GM23338 (cell line): ENCODE measurements at regions not wholly inside any gene's neighbourhood (a gene's known extent, or its start where the extent isn't known, plus 50 kb on each side); places are given as distances from the start of the nearest gene placed in this dataset.
A peak's percentile ranks its signal among the peaks of the same experiment; 100 is the strongest.

Experiments
- ATAC-seq: fragments of 200-7000 bp; cut with Tn5 transposase; 3 replicates; pipeline ENCODE4 v1.9.1; 2020
- DNase-seq: peaks from one replicate; pipeline ENCODE4 v3.0.0-alpha.2; 2015; ENCODE audit warnings: low spot score
- H2AFZ ChIP-seq: fragments of 200-600 bp; sonication (generic); 2 replicates; pipeline ENCODE4 v1.8.0; 2016; ENCODE audit warnings: antibody characterized with exemption, mild to moderate bottlenecking, moderate library complexity
- H3F3A ChIP-seq: fragments of 200-600 bp; sonication (generic); replicated peaks from 2 replicates; pipeline ENCODE4 v1.8.0; 2017; ENCODE audit warnings: antibody characterized with exemption, mixed run types, low read depth
- H3K27ac ChIP-seq: fragments of 200-600 bp; sonication (generic); 2 replicates; pipeline ENCODE4 v1.6.1; 2016; ENCODE audit warnings: low read depth
- H3K27me3 ChIP-seq: fragments of 200-600 bp; sonication (generic); 2 replicates; pipeline ENCODE4 v1.8.0; 2016; ENCODE audit warnings: mild to moderate bottlenecking, mixed run types, moderate library complexity; ENCODE audit not compliant: insufficient read depth
- H3K36me3 ChIP-seq: fragments of 200-600 bp; sonication (generic); 2 replicates; pipeline ENCODE4 v1.8.0; 2016; ENCODE audit warnings: mild to moderate bottlenecking; ENCODE audit not compliant: insufficient read depth
- H3K4me1 ChIP-seq: fragments of 200-600 bp; sonication (generic); 2 replicates; pipeline ENCODE4 v1.8.0; 2016; ENCODE audit warnings: mild to moderate bottlenecking, moderate library complexity; ENCODE audit not compliant: insufficient read depth
- H3K4me2 ChIP-seq: fragments of 200-600 bp; sonication (generic); 2 replicates; pipeline ENCODE4 v1.7.1; 2017; ENCODE audit warnings: mixed run types
- H3K4me3 ChIP-seq: fragments of 200-600 bp; sonication (generic); 2 replicates; pipeline ENCODE4 v1.6.1; 2016; ENCODE audit warnings: mixed run types
- H3K79me2 ChIP-seq: fragments of 200-600 bp; sonication (generic); replicated peaks from 2 replicates; pipeline ENCODE4 v1.8.0; 2017; ENCODE audit warnings: mild to moderate bottlenecking; ENCODE audit not compliant: insufficient read depth
- H3K9me2 ChIP-seq: fragments of 200-600 bp; sonication (generic); 2 replicates; pipeline ENCODE4 v1.8.0; 2017; ENCODE audit not compliant: insufficient read depth
- H4K20me1 ChIP-seq: fragments of 200-600 bp; sonication (generic); replicated peaks from 2 replicates; pipeline ENCODE4 v1.8.0; 2017; ENCODE audit warnings: mild to moderate bottlenecking; ENCODE audit not compliant: insufficient read depth
- H3K27ac Mint-ChIP-seq: 2 replicates; pipeline ENCODE4 v1.8.0; 2020; ENCODE audit warnings: inconsistent platforms, mild to moderate bottlenecking, moderate library complexity, mixed read lengths
- H3K27me3 Mint-ChIP-seq: 3 replicates; pipeline ENCODE4 v1.8.0; 2022; ENCODE audit warnings: low read depth, mild to moderate bottlenecking, moderate library complexity, mixed read lengths, inconsistent platforms; ENCODE audit not compliant: insufficient read depth, poor library complexity
- H3K36me3 Mint-ChIP-seq: 3 replicates; pipeline ENCODE4 v1.8.0; 2021; ENCODE audit warnings: low read depth, mild to moderate bottlenecking, inconsistent platforms, moderate library complexity, mixed read lengths
- H3K4me1 Mint-ChIP-seq: 3 replicates; pipeline ENCODE4 v1.8.0; 2020; ENCODE audit warnings: mild to moderate bottlenecking, inconsistent platforms, mixed read lengths
- H3K4me3 Mint-ChIP-seq: 3 replicates; pipeline ENCODE4 v1.8.0; 2021; ENCODE audit warnings: moderate library complexity, mild to moderate bottlenecking, inconsistent platforms, mixed read lengths
- H3K9me3 Mint-ChIP-seq: 3 replicates; pipeline ENCODE4 v1.8.0; 2020; ENCODE audit warnings: moderate library complexity, mild to moderate bottlenecking, inconsistent platforms, mixed read lengths
- CREB1 ChIP-seq: fragments of 250-450 bp; sonication (Bioruptor Pico); IDR thresholded peaks from 2 replicates; pipeline ENCODE4 v1.5.0; 2020; ENCODE audit warnings: low read depth, mild to moderate bottlenecking, moderate library complexity
- CTCF ChIP-seq, 2 experiments: fragments of 200-600 bp in 1 of 2; sonication (generic) in 1 of 2; conservative IDR thresholded peaks; 2 replicates each; pipeline versions ENCODE4 v1.5.1 to v1.6.1; 2016 to 2017; ENCODE audit warnings: antibody characterized with exemption in 2 of 2, low read depth in 2 of 2, mild to moderate bottlenecking in 2 of 2, moderate library complexity in 1 of 2
- JUNB ChIP-seq: IDR thresholded peaks from one replicate; pipeline ENCODE4 v1.6.1; 2016; ENCODE audit warnings: antibody characterized with exemption; ENCODE audit not compliant: unreplicated experiment
- POLR2AphosphoS5 ChIP-seq: IDR thresholded peaks from 2 replicates; pipeline ENCODE4 v1.6.1; 2016; ENCODE audit warnings: antibody characterized with exemption, low read depth
- REST ChIP-seq: IDR thresholded peaks from one replicate; pipeline ENCODE4 v1.6.1; 2018; ENCODE audit warnings: antibody characterized with exemption; ENCODE audit not compliant: unreplicated experiment
- STAT1 ChIP-seq: IDR thresholded peaks from one replicate; pipeline ENCODE4 v1.6.1; 2016; ENCODE audit warnings: antibody characterized with exemption; ENCODE audit not compliant: unreplicated experiment
- ZNF331 ChIP-seq: fragments of 250-450 bp; sonication (Bioruptor Pico); IDR thresholded peaks from 2 replicates; pipeline ENCODE4 v1.5.0; 2020; ENCODE audit warnings: low read depth, mild to moderate bottlenecking, moderate library complexity

GRCh38 chrX:55839485-55839884, 121.9 kb downstream of the RRAGB start:
- H3K9me3 Mint-ChIP-seq, result peaks cover 7% of the 10 kb centered on the region; the same call in 2 of the 3 replicates
- Histone ChIP-seq H3K9me2 (no peaks in the 10 kb centered on the region), H3K27me3 (no peaks in the 10 kb centered on the region), H2AFZ (no peak overlapping the region), H3K79me2 (no peaks in the 10 kb centered on the region), H3F3A (no peaks in the 10 kb centered on the region), H4K20me1 (no peaks in the 10 kb centered on the region), H3K4me3 (no peak overlapping the region), H3K4me1 (no peaks in the 10 kb centered on the region), H3K27ac (no peak overlapping the region), H3K4me2 (no peak overlapping the region), H3K36me3 (no peaks in the 10 kb centered on the region)
- TF ChIP-seq CREB1 (CRISPR knock-in tag) (no peak), JUNB (no peak), CTCF (conservative IDR thresholded peaks at IDR 0.05; ENCODE audit: low read depth in 2 of 2) (peak; percentile 41 to 66)
- ATAC-seq (peak; percentile 95), DNase-seq (peak; percentile 69)
- no peak overlapping the region for H3K4me3 Mint-ChIP-seq
- H3K36me3 Mint-ChIP-seq, result no peaks in the 10 kb centered on the region
- H3K27me3 Mint-ChIP-seq, result no peaks in the 10 kb centered on the region
- H3K27ac Mint-ChIP-seq, result no peak overlapping the region
- peaks cover 5% of the 10 kb centered on the region; the same call in 2 of the 3 replicates for H3K4me1 Mint-ChIP-seq

- Histone ChIP-seq H3K4me2 (no peak overlapping the region), H3K79me2 (no peaks in the 10 kb centered on the region), H3F3A (no peaks in the 10 kb centered on the region), H4K20me1 (no peaks in the 10 kb centered on the region), H3K4me1 (no peaks in the 10 kb centered on the region), H3K27me3 (no peaks in the 10 kb centered on the region), H3K36me3 (no peaks in the 10 kb centered on the region), H3K4me3 (no peak overlapping the region), H2AFZ (no peak overlapping the region), H3K27ac (no peak overlapping the region), H3K9me2 (no peaks in the 10 kb centered on the region)
- H3K4me1 Mint-ChIP-seq, result peaks cover 5% of the 10 kb centered on the region; the same call in 2 of the 3 replicates
- H3K27me3 Mint-ChIP-seq, result no peaks in the 10 kb centered on the region
- H3K27ac Mint-ChIP-seq, result no peak overlapping the region
- DNase-seq, result no peak
- ATAC-seq, result no peak
- H3K36me3 Mint-ChIP-seq, result no peaks in the 10 kb centered on the region
- no peak overlapping the region for H3K4me3 Mint-ChIP-seq
- H3K9me3 Mint-ChIP-seq, result peaks cover 7% of the 10 kb centered on the region; the same call in 2 of the 3 replicates
- TF ChIP-seq REST (no peak), POLR2AphosphoS5 (no peak), ZNF331 (CRISPR knock-in tag) (no peak), JUNB (no peak), STAT1 (no peak), CTCF (conservative IDR thresholded peaks at IDR 0.05; ENCODE audit: low read depth in 2 of 2) (no peak), CREB1 (CRISPR knock-in tag) (no peak)
Observed at GRCh38 chrX:55841962-55842752, 124.6 kb downstream of the RRAGB start.
